Activated T-helper 1 cell treated with anti-CD3 and anti-CD28 coated beads, Interleukin-12 subunit alpha, Interleukin-12 subunit beta, Interleukin-2, Interleukin-4 antibody, amounts not matched to agents 30 ng/mL and 10 ng/mL and 1 ng/mL, durations not matched to agents 14 hours and 24 hours and 36 hours (primary cell): ENCODE measurements at regions not wholly inside any gene's neighbourhood (a gene's known extent, or its start where the extent isn't known, plus 50 kb on each side); places are given as distances from the start of the nearest gene placed in this dataset.
"Not testable (repeated sequence)": the region's sequence is repeated elsewhere in the genome, so short reads cannot be mapped to it uniquely, and the experiment has no call there.

Experiments used
- DNase-seq: peaks from one replicate; pipeline ENCODE4 v3.0.0; 2021; ENCODE audit warnings: low spot score
- H3K27ac Mint-ChIP-seq: one replicate; pipeline ENCODE4 v1.8.0; 2021; ENCODE audit warnings: mild to moderate bottlenecking, mixed read lengths
- H3K27me3 Mint-ChIP-seq: one replicate; pipeline ENCODE4 v1.8.0; 2022; ENCODE audit warnings: mild to moderate bottlenecking, moderate library complexity, mixed read lengths; ENCODE audit not compliant: insufficient read depth
- H3K36me3 Mint-ChIP-seq: one replicate; pipeline ENCODE4 v1.8.0; 2021; ENCODE audit warnings: low read depth, mixed read lengths
- H3K4me1 Mint-ChIP-seq: one replicate; pipeline ENCODE4 v1.8.0; 2021; ENCODE audit warnings: low read depth, mixed read lengths
- H3K4me3 Mint-ChIP-seq: one replicate; pipeline ENCODE4 v1.8.0; 2021; ENCODE audit warnings: mild to moderate bottlenecking, moderate library complexity, mixed read lengths
- H3K9me3 Mint-ChIP-seq: one replicate; pipeline ENCODE4 v1.8.0; 2021; ENCODE audit warnings: mixed read lengths
- intact Hi-C: fragments of 100-400 bp; cut with micrococcal nuclease; formaldehyde crosslinking; loops from one replicate; pipeline ENCODE4 v1.15.1; 2024

GRCh38 chr3:164326714-164327113 is 751.6 kb downstream of the SI start:
- Mint-ChIP-seq H3K4me3 (no peak overlapping the region), H3K27me3 (no peaks in the 10 kb centered on the region), H3K27ac (no peak overlapping the region), H3K4me1 (no peaks in the 10 kb centered on the region), H3K36me3 (no peaks in the 10 kb centered on the region), H3K9me3 (peaks cover 3% of the 10 kb centered on the region)
- no peak for DNase-seq
- intact Hi-C loops = no loop called here

- intact Hi-C loops = no loop called here
- no peaks in the 10 kb centered on the region for H3K36me3 Mint-ChIP-seq
Observed at GRCh38 chr3:164320962-164321361, 757.3 kb downstream of the SI start.

GRCh38 chr3:164306042-164306441 is 772.3 kb downstream of the SI start:
- H3K36me3 Mint-ChIP-seq = no peaks in the 10 kb centered on the region
- no peaks in the 10 kb centered on the region for H3K27me3 Mint-ChIP-seq
- intact Hi-C loops = no loop called here
- no peak overlapping the region for H3K4me3 Mint-ChIP-seq
- peaks cover 13% of the 10 kb centered on the region for H3K9me3 Mint-ChIP-seq
- no peak overlapping the region for H3K27ac Mint-ChIP-seq
- DNase-seq = no peak
- no peaks in the 10 kb centered on the region for H3K4me1 Mint-ChIP-seq

More at GRCh38 chr3:164320962-164321361, 757.3 kb downstream of the SI start:
- no peak overlapping the region for H3K4me3 Mint-ChIP-seq
- no peaks in the 10 kb centered on the region for H3K9me3 Mint-ChIP-seq
- H3K27ac Mint-ChIP-seq = no peak overlapping the region
- no peaks in the 10 kb centered on the region for H3K27me3 Mint-ChIP-seq
- H3K4me1 Mint-ChIP-seq = no peaks in the 10 kb centered on the region
- DNase-seq = no peak

- Mint-ChIP-seq H3K27me3 (no peaks in the 10 kb centered on the region), H3K27ac (no peak overlapping the region), H3K9me3 (peaks cover 6% of the 10 kb centered on the region), H3K36me3 (no peaks in the 10 kb centered on the region), H3K4me3 (no peak overlapping the region), H3K4me1 (no peaks in the 10 kb centered on the region)
- intact Hi-C loops = no loop called here
- no peak for DNase-seq
Observed at GRCh38 chr3:164303894-164304293, 774.4 kb downstream of the SI start.

- Mint-ChIP-seq H3K27me3 (no peaks in the 10 kb centered on the region), H3K36me3 (no peaks in the 10 kb centered on the region), H3K4me3 (no peak overlapping the region), H3K9me3 (peaks cover 6% of the 10 kb centered on the region), H3K27ac (no peak overlapping the region), H3K4me1 (no peaks in the 10 kb centered on the region)
- no peak for DNase-seq
- intact Hi-C loops = no loop called here
Observed at GRCh38 chr3:164302622-164303021, 775.7 kb downstream of the SI start.

- H3K36me3 Mint-ChIP-seq, intact Hi-C loops, H3K27me3 Mint-ChIP-seq, H3K4me3 Mint-ChIP-seq, H3K9me3 Mint-ChIP-seq, DNase-seq, H3K4me1 Mint-ChIP-seq, H3K27ac Mint-ChIP-seq: not testable (repeated sequence)
Observed at GRCh38 chr3:164291486-164291885, 786.8 kb downstream of the SI start.

GRCh38 chr3:164278550-164278949 is 799.7 kb downstream of the SI start:
- H3K27ac Mint-ChIP-seq = no peak overlapping the region
- no peaks in the 10 kb centered on the region for H3K27me3 Mint-ChIP-seq
- no peaks in the 10 kb centered on the region for H3K36me3 Mint-ChIP-seq
- intact Hi-C loops = no loop called here
- no peak overlapping the region for H3K4me3 Mint-ChIP-seq
- no peaks in the 10 kb centered on the region for H3K4me1 Mint-ChIP-seq
- H3K9me3 Mint-ChIP-seq = peaks cover 9% of the 10 kb centered on the region
- no peak for DNase-seq

GRCh38 chr3:164267053-164267452 is 811.2 kb downstream of the SI start:
- H3K27me3 Mint-ChIP-seq = no peaks in the 10 kb centered on the region
- H3K4me3 Mint-ChIP-seq = no peak overlapping the region
- H3K9me3 Mint-ChIP-seq = peaks cover 3% of the 10 kb centered on the region
- H3K27ac Mint-ChIP-seq = no peak overlapping the region
- no peaks in the 10 kb centered on the region for H3K36me3 Mint-ChIP-seq
- no peaks in the 10 kb centered on the region for H3K4me1 Mint-ChIP-seq
- intact Hi-C loops = no loop called here
- DNase-seq = no peak

GRCh38 chr3:164250923-164251322 is 827.4 kb downstream of the SI start:
- no peak overlapping the region for H3K4me3 Mint-ChIP-seq
- H3K36me3 Mint-ChIP-seq = no peaks in the 10 kb centered on the region
- H3K27me3 Mint-ChIP-seq = no peaks in the 10 kb centered on the region
- H3K9me3 Mint-ChIP-seq = no peaks in the 10 kb centered on the region
- H3K27ac Mint-ChIP-seq = no peak overlapping the region
- DNase-seq = no peak
- H3K4me1 Mint-ChIP-seq = no peaks in the 10 kb centered on the region
- intact Hi-C loops = loop anchor here (5.0 kb wide), 1 partner anchor 1046 kb away; no protein-coding TSS in a partner anchor

- no peak for DNase-seq
- Mint-ChIP-seq H3K36me3 (no peaks in the 10 kb centered on the region), H3K27me3 (no peaks in the 10 kb centered on the region), H3K27ac (no peak overlapping the region), H3K9me3 (no peaks in the 10 kb centered on the region), H3K4me1 (no peaks in the 10 kb centered on the region), H3K4me3 (no peak overlapping the region)
- intact Hi-C loops = no loop called here
Observed at GRCh38 chr3:164236851-164237250, 841.4 kb downstream of the SI start.

- no peak for DNase-seq
- Mint-ChIP-seq H3K4me3 (no peak overlapping the region), H3K27ac (no peak overlapping the region), H3K9me3 (no peaks in the 10 kb centered on the region), H3K4me1 (no peaks in the 10 kb centered on the region), H3K36me3 (no peaks in the 10 kb centered on the region), H3K27me3 (no peaks in the 10 kb centered on the region)
- intact Hi-C loops = no loop called here
Observed at GRCh38 chr3:164235289-164236028, 842.8 kb downstream of the SI start.

- Mint-ChIP-seq H3K36me3 (no peaks in the 10 kb centered on the region), H3K27me3 (no peaks in the 10 kb centered on the region), H3K27ac (no peak overlapping the region), H3K9me3 (no peaks in the 10 kb centered on the region), H3K4me3 (no peak overlapping the region), H3K4me1 (no peaks in the 10 kb centered on the region)
- intact Hi-C loops = no loop called here
- DNase-seq = no peak
Observed at GRCh38 chr3:164233951-164234350, 844.3 kb downstream of the SI start.

GRCh38 chr3:164231718-164232117 is 846.6 kb downstream of the SI start:
- DNase-seq = no peak
- H3K27ac Mint-ChIP-seq = no peak overlapping the region
- no peak overlapping the region for H3K4me3 Mint-ChIP-seq
- intact Hi-C loops = no loop called here
- H3K4me1 Mint-ChIP-seq = no peaks in the 10 kb centered on the region
- H3K9me3 Mint-ChIP-seq = no peaks in the 10 kb centered on the region
- no peaks in the 10 kb centered on the region for H3K36me3 Mint-ChIP-seq
- no peaks in the 10 kb centered on the region for H3K27me3 Mint-ChIP-seq
